IMR-90 (cell line): ENCODE measurements at regions not wholly inside any gene's neighbourhood (a gene's known extent, or its start where the extent isn't known, plus 50 kb on each side); places are given as distances from the start of the nearest gene placed in this dataset.

ENCODE experiments used
- ATAC-seq: fragments of 200-7000 bp; cut with Tn5 transposase; 2 replicates; pipeline ENCODE4 v1.9.1; 2020; ENCODE audit warnings: low read depth, mild to moderate bottlenecking, moderate library complexity
- BruUV-seq: library from RNA; stranded (reverse); fragments of 400-500 nt; replicated peaks from 2 replicates; lab custom pipeline; 2021; lab: Mats Ljungman, UMichigan
- CTCF ChIA-PET: fragments of 300-600 bp; formaldehyde crosslinking; extraction: SDS; loops from one replicate; lab custom pipeline; 2021; ENCODE audit warnings: antibody characterized with exemption; lab: Yijun Ruan, JAX
- POLR2A ChIA-PET: fragments of 300-600 bp; sonication (Branson Sonifier 250); formaldehyde crosslinking; loops from one replicate; lab custom pipeline; 2022; ENCODE audit warnings: antibody characterized with exemption; ENCODE audit not compliant: unreplicated experiment; lab: Charles Lee
- DNase-seq: peaks from one replicate; pipeline ENCODE4 v3.0.0; 2013
- H2AFZ ChIP-seq: replicated peaks from 2 replicates; pipeline ENCODE3; 2013; ENCODE audit warnings: low read length, mild to moderate bottlenecking; ENCODE audit not compliant: poor library complexity
- H2AK5ac ChIP-seq: 2 replicates; pipeline ENCODE4 v1.6.1; 2013; ENCODE audit warnings: low read depth, low read length, inconsistent platforms
- H2AK9ac ChIP-seq: replicated peaks from 2 replicates; pipeline ENCODE3; 2013; ENCODE audit warnings: mild to moderate bottlenecking, low read depth, low read length, moderate library complexity; ENCODE audit not compliant: poor library complexity
- H2BK120ac ChIP-seq: 2 replicates; pipeline ENCODE4 v1.6.1; 2013; ENCODE audit warnings: low read depth, low read length, inconsistent platforms
- H2BK15ac ChIP-seq: 3 replicates; pipeline ENCODE4 v1.6.1; 2013; ENCODE audit warnings: low read depth, low read length, inconsistent platforms
- H2BK20ac ChIP-seq: 2 replicates; pipeline ENCODE4 v1.6.1; 2013; ENCODE audit warnings: low read depth, mild to moderate bottlenecking, inconsistent platforms, low read length, moderate library complexity
- H2BK5ac ChIP-seq: 2 replicates; pipeline ENCODE4 v1.6.1; 2013; ENCODE audit warnings: mild to moderate bottlenecking, low read depth, low read length, inconsistent platforms; ENCODE audit not compliant: poor library complexity, severe bottlenecking
- H3K14ac ChIP-seq: replicated peaks from 2 replicates; pipeline ENCODE4 v1.6.1; 2013; ENCODE audit warnings: low read depth, low read length, inconsistent platforms
- H3K18ac ChIP-seq: 2 replicates; pipeline ENCODE4 v1.6.1; 2013; ENCODE audit warnings: low read depth, low read length, control low read depth
- H3K23ac ChIP-seq: 2 replicates; pipeline ENCODE4 v1.6.1; 2013; ENCODE audit warnings: low read depth, low read length, inconsistent platforms
- H3K27ac ChIP-seq: 2 replicates; pipeline ENCODE4 v1.5.1; 2013; ENCODE audit warnings: mild to moderate bottlenecking, control low read depth, low read length; ENCODE audit not compliant: insufficient read depth
- H3K27me3 ChIP-seq: 2 replicates; pipeline ENCODE4 v1.6.1; 2013; ENCODE audit warnings: low read length; ENCODE audit not compliant: control insufficient read depth, insufficient read depth
- H3K36me3 ChIP-seq: 2 replicates; pipeline ENCODE4 v1.6.1; 2013; ENCODE audit warnings: low read length, mixed read lengths; ENCODE audit not compliant: control insufficient read depth, insufficient read depth
- H3K4ac ChIP-seq: 2 replicates; pipeline ENCODE4 v1.6.1; 2013; ENCODE audit warnings: low read depth, low read length, inconsistent platforms
- H3K4me1 ChIP-seq: 2 replicates; pipeline ENCODE4 v1.6.1; 2013; ENCODE audit warnings: low read length, mixed read lengths; ENCODE audit not compliant: control insufficient read depth, insufficient read depth
- H3K4me2 ChIP-seq: 2 replicates; pipeline ENCODE4 v1.6.1; 2013; ENCODE audit warnings: low read depth, mild to moderate bottlenecking, control low read depth, low read length, moderate library complexity
- H3K4me3 ChIP-seq: 2 replicates; pipeline ENCODE4 v1.5.1; 2013; ENCODE audit warnings: low read depth, mild to moderate bottlenecking, control low read depth, low read length, moderate library complexity; ENCODE audit not compliant: insufficient read depth
- H3K56ac ChIP-seq: 2 replicates; pipeline ENCODE4 v1.6.1; 2013; ENCODE audit warnings: low read length, inconsistent platforms; ENCODE audit not compliant: insufficient read depth; ENCODE audit errors: extremely low read depth
- H3K79me1 ChIP-seq, 2 experiments: 2 replicates each; pipeline ENCODE4 v1.6.1; 2013; ENCODE audit warnings: low read length in 2 of 2, inconsistent platforms in 1 of 2, low read depth in 1 of 2
- H3K9ac ChIP-seq: 2 replicates; pipeline ENCODE4 v1.6.1; 2013; ENCODE audit warnings: low read depth, low read length, control low read depth
- H3K9me1 ChIP-seq: 2 replicates; pipeline ENCODE4 v1.6.1; 2013; ENCODE audit warnings: low read length, inconsistent platforms; ENCODE audit not compliant: insufficient read depth
- H3K9me3 ChIP-seq: 2 replicates; pipeline ENCODE4 v1.6.1; 2013; ENCODE audit warnings: low read length; ENCODE audit not compliant: control insufficient read depth, insufficient read depth
- H4K20me1 ChIP-seq: 2 replicates; pipeline ENCODE4 v1.6.1; 2013; ENCODE audit warnings: low read length, inconsistent platforms; ENCODE audit not compliant: insufficient read depth
- H4K5ac ChIP-seq: 2 replicates; pipeline ENCODE4 v1.6.1; 2013; ENCODE audit warnings: mild to moderate bottlenecking, low read depth, low read length, control low read depth
- H4K8ac ChIP-seq, 2 experiments: 2 replicates each; pipeline ENCODE4 v1.6.1; 2013; ENCODE audit warnings: low read depth in 2 of 2, low read length in 2 of 2, control low read depth in 1 of 2, inconsistent platforms in 1 of 2
- H4K91ac ChIP-seq: 2 replicates; pipeline ENCODE4 v1.6.1; 2013; ENCODE audit warnings: low read depth, low read length, inconsistent platforms; ENCODE audit not compliant: insufficient read depth
- BHLHE40 ChIP-seq: fragments of 150-350 bp; IDR thresholded peaks from 2 replicates; pipeline ENCODE4 v1.6.1; 2016; ENCODE audit warnings: mild to moderate bottlenecking, low read depth, low read length
- CEBPB ChIP-seq: IDR thresholded peaks from 2 replicates; pipeline ENCODE4 v1.6.1; 2012; ENCODE audit warnings: low read depth, low read length, improper control_type of control experiment
- CHD1 ChIP-seq: IDR thresholded peaks from 2 replicates; pipeline ENCODE4 v1.6.1; 2012; ENCODE audit warnings: low read depth, low read length, improper control_type of control experiment
- CTCF ChIP-seq: conservative IDR thresholded peaks from 2 replicates; pipeline ENCODE4 v1.5.1; 2012; ENCODE audit warnings: mild to moderate bottlenecking, low read depth, low read length, improper control_type of control experiment
- FOS ChIP-seq: fragments of 150-350 bp; IDR thresholded peaks from 2 replicates; pipeline ENCODE4 v1.6.1; 2016; ENCODE audit warnings: low read depth, low read length
- MAFK ChIP-seq: IDR thresholded peaks from 2 replicates; pipeline ENCODE4 v1.6.1; 2012; ENCODE audit warnings: low read depth, low read length, improper control_type of control experiment
- MXI1 ChIP-seq: IDR thresholded peaks from 2 replicates; pipeline ENCODE4 v1.6.1; 2012; ENCODE audit warnings: low read depth, mild to moderate bottlenecking, low read length, moderate library complexity, borderline replicate concordance
- NFE2L2 ChIP-seq: fragments of 150-350 bp; IDR thresholded peaks from 2 replicates; pipeline ENCODE4 v1.6.1; 2016; ENCODE audit warnings: low read depth, mild to moderate bottlenecking, low read length
- POLR2A ChIP-seq: IDR thresholded peaks from 2 replicates; pipeline ENCODE4 v1.6.1; 2012; ENCODE audit warnings: mild to moderate bottlenecking, low read depth, low read length
- RAD21 ChIP-seq: IDR thresholded peaks from 2 replicates; pipeline ENCODE4 v1.6.1; 2012; ENCODE audit warnings: low read length, improper control_type of control experiment
- RCOR1 ChIP-seq: IDR thresholded peaks from 2 replicates; pipeline ENCODE4 v1.6.1; 2012; ENCODE audit warnings: mild to moderate bottlenecking, low read length, improper control_type of control experiment; ENCODE audit not compliant: insufficient replicate concordance
- RFX5 ChIP-seq: IDR thresholded peaks from 2 replicates; pipeline ENCODE4 v1.8.0; 2012; ENCODE audit warnings: low read depth, mild to moderate bottlenecking, low read length, moderate library complexity
- SMC3 ChIP-seq: fragments of 150-350 bp; IDR thresholded peaks from 2 replicates; pipeline ENCODE4 v1.6.1; 2016; ENCODE audit warnings: low read depth, mild to moderate bottlenecking, antibody characterized with exemption, low read length, moderate library complexity
- WGBS, 2 experiments: methylation state at CpG; one replicate each; pipeline versions ENCODE4 v1.1.5 to v1.1.7; 2013; ENCODE audit warnings: missing lambda C conversion rate in 2 of 2; ENCODE audit not compliant: insufficient read length in 1 of 2; ENCODE audit errors: extremely low coverage in 2 of 2; 5-methylcytosine and 5-hydroxymethylcytosine counted together
- dilution Hi-C: fragments of 300-500 bp; cut with HindIII; formaldehyde crosslinking; loops from one replicate; pipeline ENCODE4 v1.14.3; 2018; ENCODE audit warnings: low sequenced_read_pairs; ENCODE audit not compliant: unreplicated experiment
- in situ Hi-C: fragments of 300-500 bp; cut with MboI; formaldehyde crosslinking; loops from 3 replicates; pipeline ENCODE4 v1.14.3; 2019; ENCODE audit warnings: low sequenced_read_pairs, inconsistent platforms, mixed read lengths
- intact Hi-C: fragments of 100-400 bp; cut with micrococcal nuclease; formaldehyde crosslinking; loops from 2 replicates; pipeline ENCODE4 v1.10.0; 2022
- TF ChIP-seq, protein P1 (sequence below): fragments of 150-350 bp; IDR thresholded peaks from 2 replicates; pipeline ENCODE4 v1.6.1; 2017; ENCODE audit warnings: mild to moderate bottlenecking, antibody characterized with exemption, low read length, low read depth
- TF ChIP-seq, protein P2 (sequence below): fragments of 150-350 bp; IDR thresholded peaks from 2 replicates; pipeline ENCODE4 v1.6.1; 2016; ENCODE audit warnings: low read depth, mild to moderate bottlenecking, low read length, moderate library complexity, borderline replicate concordance

DNA sequence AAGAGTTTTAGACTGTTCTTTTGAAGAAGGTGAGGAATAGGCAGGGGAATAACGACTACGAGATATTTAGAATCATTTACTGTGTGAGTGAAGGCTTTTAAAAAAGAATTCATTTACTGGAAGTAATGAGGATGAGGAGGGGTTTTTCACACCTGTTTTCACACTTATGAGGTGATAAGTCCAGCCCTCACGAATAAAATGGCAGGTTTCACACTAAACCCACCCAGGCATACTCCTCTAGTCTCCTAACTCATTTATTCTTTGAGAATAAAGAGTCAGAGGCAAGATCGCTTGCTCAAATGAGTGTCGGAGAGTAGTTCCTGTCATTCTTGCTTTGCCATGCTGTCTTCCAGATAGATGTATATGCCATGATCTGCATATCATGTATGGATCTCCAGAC, 79.0 kb upstream of the ZEB2 start:
- H4K5ac ChIP-seq, result no peak overlapping the region
- no peaks in the 10 kb centered on the region for H3K9me1 ChIP-seq
- H3K79me1 ChIP-seq, result no peaks in the 10 kb centered on the region
- H3K36me3 ChIP-seq, result no peaks in the 10 kb centered on the region
- H2AK9ac ChIP-seq, result no peak overlapping the region
- H2AFZ ChIP-seq, result no peak overlapping the region
- H2BK120ac ChIP-seq, result no peak overlapping the region
- H3K9ac ChIP-seq, result no peak overlapping the region
- H3K4me2 ChIP-seq, result no peak overlapping the region
- no peak overlapping the region for H4K91ac ChIP-seq
- ChIA-PET POLR2A (no interaction called here), CTCF (no interaction called here)
- no peak overlapping the region for H2BK20ac ChIP-seq
- DNase-seq, result no peak
- no peak overlapping the region for H3K56ac ChIP-seq
- H4K20me1 ChIP-seq, result peaks cover 4% of the 10 kb centered on the region; the same call in 1 of the 2 replicates
- H3K27ac ChIP-seq, result no peak overlapping the region
- no peak for TF ChIP-seq CEBPB
- no peak for TF ChIP-seq RAD21
- TF ChIP-seq, protein P1, sequence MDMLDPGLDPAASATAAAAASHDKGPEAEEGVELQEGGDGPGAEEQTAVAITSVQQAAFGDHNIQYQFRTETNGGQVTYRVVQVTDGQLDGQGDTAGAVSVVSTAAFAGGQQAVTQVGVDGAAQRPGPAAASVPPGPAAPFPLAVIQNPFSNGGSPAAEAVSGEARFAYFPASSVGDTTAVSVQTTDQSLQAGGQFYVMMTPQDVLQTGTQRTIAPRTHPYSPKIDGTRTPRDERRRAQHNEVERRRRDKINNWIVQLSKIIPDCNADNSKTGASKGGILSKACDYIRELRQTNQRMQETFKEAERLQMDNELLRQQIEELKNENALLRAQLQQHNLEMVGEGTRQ, result no peak
- TF ChIP-seq FOS, result no peak
- no peak for TF ChIP-seq RCOR1
- TF ChIP-seq BHLHE40, result no peak
- TF ChIP-seq SMC3, result no peak
- TF ChIP-seq, protein P2, sequence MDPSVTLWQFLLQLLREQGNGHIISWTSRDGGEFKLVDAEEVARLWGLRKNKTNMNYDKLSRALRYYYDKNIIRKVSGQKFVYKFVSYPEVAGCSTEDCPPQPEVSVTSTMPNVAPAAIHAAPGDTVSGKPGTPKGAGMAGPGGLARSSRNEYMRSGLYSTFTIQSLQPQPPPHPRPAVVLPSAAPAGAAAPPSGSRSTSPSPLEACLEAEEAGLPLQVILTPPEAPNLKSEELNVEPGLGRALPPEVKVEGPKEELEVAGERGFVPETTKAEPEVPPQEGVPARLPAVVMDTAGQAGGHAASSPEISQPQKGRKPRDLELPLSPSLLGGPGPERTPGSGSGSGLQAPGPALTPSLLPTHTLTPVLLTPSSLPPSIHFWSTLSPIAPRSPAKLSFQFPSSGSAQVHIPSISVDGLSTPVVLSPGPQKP, result no peak
- no peak for TF ChIP-seq NFE2L2
- TF ChIP-seq CHD1, result no peak
- no peak for TF ChIP-seq MAFK
- no peak for TF ChIP-seq CTCF
- no peak for TF ChIP-seq RFX5
- no peak for TF ChIP-seq POLR2A
- no peak for TF ChIP-seq MXI1
- no peak for ATAC-seq
- dilution Hi-C loops, result no loop called here
- H3K4ac ChIP-seq, result no peak overlapping the region
- 100% methylated on average over 1 of the region's 5 CpGs; no CpG with 5 or more reads in 1 of the 2 experiments for WGBS, 2 experiments
- no TSS peak for BruUV-seq
- H3K23ac ChIP-seq, result no peak overlapping the region
- peaks cover 3% of the 10 kb centered on the region; the same call in 1 of the 2 replicates for H3K9me3 ChIP-seq
- no peak overlapping the region for H2BK5ac ChIP-seq
- peaks cover 31% of the 10 kb centered on the region for H3K27me3 ChIP-seq
- no peak overlapping the region for H2AK5ac ChIP-seq
- peaks cover 4% of the 10 kb centered on the region for H3K4me1 ChIP-seq
- H3K4me3 ChIP-seq, result no peak overlapping the region
- H3K18ac ChIP-seq, result no peak overlapping the region
- intact Hi-C loops, result loop anchor here (5.0 kb wide), 1 partner anchor 77 kb away; the partner anchor contains the start of gene ZEB2
- H2BK15ac ChIP-seq, result no peak overlapping the region
- no peak overlapping the region for H3K14ac ChIP-seq
- in situ Hi-C loops, result no loop called here
- H4K8ac ChIP-seq, result no peak overlapping the region
